ENCODE measurements at regions not wholly inside any gene's neighbourhood (a gene's known extent, or its start where the extent isn't known, plus 50 kb on each side); places are given as distances from the start of the nearest gene placed in this dataset.

- TF ChIP-seq CTCF (conservative IDR thresholded peaks at IDR 0.05; ENCODE audit: low read length), result no peak
- TF ChIP-seq EZH2phosphoT487 (IDR thresholded peaks at IDR 0.05; ENCODE audit: borderline replicate concordance), result no peak
Observed at GRCh38 chr12:25845415-25845814, 113.1 kb upstream of the RASSF8 start.

Measured in Loucy (cell line).